IMR-90 (cell line): ENCODE measurements at regions not wholly inside any gene's neighbourhood (a gene's known extent, or its start where the extent isn't known, plus 50 kb on each side); places are given as distances from the start of the nearest gene placed in this dataset.
"Not testable (repeated sequence)": the region's sequence is repeated elsewhere in the genome, so short reads cannot be mapped to it uniquely, and the experiment has no call there.

ENCODE experiments used
- POLR2A ChIP-seq: IDR thresholded peaks from 2 replicates; pipeline ENCODE4 v1.6.1; 2012; ENCODE audit warnings: mild to moderate bottlenecking, low read depth, low read length
- RCOR1 ChIP-seq: IDR thresholded peaks from 2 replicates; pipeline ENCODE4 v1.6.1; 2012; ENCODE audit warnings: mild to moderate bottlenecking, low read length, improper control_type of control experiment; ENCODE audit not compliant: insufficient replicate concordance
- TF ChIP-seq, protein P1 (sequence below): conservative IDR thresholded peaks from 2 replicates; pipeline ENCODE4 v1.5.1; 2012; ENCODE audit warnings: mild to moderate bottlenecking, low read depth, low read length, improper control_type of control experiment

DNA sequence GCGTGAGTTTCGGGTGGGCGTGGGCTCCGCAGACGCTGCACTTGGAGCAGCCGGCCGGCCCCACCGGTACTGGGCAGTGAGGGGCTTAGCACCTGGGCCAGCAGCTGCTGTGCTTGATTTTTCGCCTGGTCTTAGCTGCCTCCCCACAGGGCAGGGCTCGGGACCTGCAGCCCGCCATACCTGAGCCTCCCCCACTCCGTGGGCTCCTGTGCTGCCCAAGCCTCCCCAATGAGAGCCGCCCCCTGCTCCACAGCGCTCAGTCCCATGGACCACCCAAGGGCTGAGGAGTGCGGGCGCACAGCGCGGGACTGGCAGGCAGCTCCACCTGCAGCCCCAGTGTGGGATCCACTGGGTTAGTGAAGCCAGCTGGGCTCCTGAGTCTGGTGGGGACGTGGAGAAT is 546.7 kb upstream of the ROBO1 start:
- not testable (repeated sequence) for TF ChIP-seq RCOR1, POLR2A
- TF ChIP-seq, protein P1, sequence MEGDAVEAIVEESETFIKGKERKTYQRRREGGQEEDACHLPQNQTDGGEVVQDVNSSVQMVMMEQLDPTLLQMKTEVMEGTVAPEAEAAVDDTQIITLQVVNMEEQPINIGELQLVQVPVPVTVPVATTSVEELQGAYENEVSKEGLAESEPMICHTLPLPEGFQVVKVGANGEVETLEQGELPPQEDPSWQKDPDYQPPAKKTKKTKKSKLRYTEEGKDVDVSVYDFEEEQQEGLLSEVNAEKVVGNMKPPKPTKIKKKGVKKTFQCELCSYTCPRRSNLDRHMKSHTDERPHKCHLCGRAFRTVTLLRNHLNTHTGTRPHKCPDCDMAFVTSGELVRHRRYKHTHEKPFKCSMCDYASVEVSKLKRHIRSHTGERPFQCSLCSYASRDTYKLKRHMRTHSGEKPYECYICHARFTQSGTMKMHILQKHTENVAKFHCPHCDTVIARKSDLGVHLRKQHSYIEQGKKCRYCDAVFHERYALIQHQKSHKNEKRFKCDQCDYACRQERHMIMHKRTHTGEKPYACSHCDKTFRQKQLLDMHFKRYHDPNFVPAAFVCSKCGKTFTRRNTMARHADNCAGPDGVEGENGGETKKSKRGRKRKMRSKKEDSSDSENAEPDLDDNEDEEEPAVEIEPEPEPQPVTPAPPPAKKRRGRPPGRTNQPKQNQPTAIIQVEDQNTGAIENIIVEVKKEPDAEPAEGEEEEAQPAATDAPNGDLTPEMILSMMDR, result not testable (repeated sequence)
